ENCODE measurements at regions not wholly inside any gene's neighbourhood (a gene's known extent, or its start where the extent isn't known, plus 50 kb on each side); places are given as distances from the start of the nearest gene placed in this dataset.

DNA sequence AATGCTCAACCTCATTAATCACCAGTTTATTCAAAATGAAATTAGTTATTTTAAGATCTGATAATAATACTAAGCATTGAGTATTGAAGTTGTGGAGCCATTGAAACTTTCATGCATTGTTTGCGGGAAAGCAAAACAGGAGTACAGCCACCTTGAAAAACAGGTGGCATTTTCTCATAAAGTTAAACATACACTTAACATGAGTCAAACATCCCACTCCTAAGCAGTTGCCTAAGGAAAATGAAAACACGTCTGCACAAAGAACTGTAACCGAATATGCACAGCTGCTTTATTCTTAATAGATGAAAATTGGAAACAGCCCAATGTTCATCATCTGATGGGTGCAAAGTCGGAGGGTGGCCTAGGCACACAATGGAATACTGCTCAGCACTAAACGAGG lies 177.3 kb downstream of the IRX2 start:
- no peak for TF ChIP-seq POLR2A (IDR thresholded peaks at IDR 0.05)
- TF ChIP-seq, protein P1, sequence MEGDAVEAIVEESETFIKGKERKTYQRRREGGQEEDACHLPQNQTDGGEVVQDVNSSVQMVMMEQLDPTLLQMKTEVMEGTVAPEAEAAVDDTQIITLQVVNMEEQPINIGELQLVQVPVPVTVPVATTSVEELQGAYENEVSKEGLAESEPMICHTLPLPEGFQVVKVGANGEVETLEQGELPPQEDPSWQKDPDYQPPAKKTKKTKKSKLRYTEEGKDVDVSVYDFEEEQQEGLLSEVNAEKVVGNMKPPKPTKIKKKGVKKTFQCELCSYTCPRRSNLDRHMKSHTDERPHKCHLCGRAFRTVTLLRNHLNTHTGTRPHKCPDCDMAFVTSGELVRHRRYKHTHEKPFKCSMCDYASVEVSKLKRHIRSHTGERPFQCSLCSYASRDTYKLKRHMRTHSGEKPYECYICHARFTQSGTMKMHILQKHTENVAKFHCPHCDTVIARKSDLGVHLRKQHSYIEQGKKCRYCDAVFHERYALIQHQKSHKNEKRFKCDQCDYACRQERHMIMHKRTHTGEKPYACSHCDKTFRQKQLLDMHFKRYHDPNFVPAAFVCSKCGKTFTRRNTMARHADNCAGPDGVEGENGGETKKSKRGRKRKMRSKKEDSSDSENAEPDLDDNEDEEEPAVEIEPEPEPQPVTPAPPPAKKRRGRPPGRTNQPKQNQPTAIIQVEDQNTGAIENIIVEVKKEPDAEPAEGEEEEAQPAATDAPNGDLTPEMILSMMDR (IDR thresholded peaks at IDR 0.05), result no peak
